ENCODE measurements at regions not wholly inside any gene's neighbourhood (a gene's known extent, or its start where the extent isn't known, plus 50 kb on each side); places are given as distances from the start of the nearest gene placed in this dataset.

- TF ChIP-seq CTCF (IDR thresholded peaks at IDR 0.05): no peak
- no peak for TF ChIP-seq POLR2AphosphoS5 (IDR thresholded peaks at IDR 0.05)
- TF ChIP-seq POLR2A (IDR thresholded peaks at IDR 0.05): no peak
These were observed 193.6 kb downstream of the JCAD start for GRCh38 chr10:29865700-29866355.
